ENCODE measurements at regions not wholly inside any gene's neighbourhood (a gene's known extent, or its start where the extent isn't known, plus 50 kb on each side); places are given as distances from the start of the nearest gene placed in this dataset.

DNA sequence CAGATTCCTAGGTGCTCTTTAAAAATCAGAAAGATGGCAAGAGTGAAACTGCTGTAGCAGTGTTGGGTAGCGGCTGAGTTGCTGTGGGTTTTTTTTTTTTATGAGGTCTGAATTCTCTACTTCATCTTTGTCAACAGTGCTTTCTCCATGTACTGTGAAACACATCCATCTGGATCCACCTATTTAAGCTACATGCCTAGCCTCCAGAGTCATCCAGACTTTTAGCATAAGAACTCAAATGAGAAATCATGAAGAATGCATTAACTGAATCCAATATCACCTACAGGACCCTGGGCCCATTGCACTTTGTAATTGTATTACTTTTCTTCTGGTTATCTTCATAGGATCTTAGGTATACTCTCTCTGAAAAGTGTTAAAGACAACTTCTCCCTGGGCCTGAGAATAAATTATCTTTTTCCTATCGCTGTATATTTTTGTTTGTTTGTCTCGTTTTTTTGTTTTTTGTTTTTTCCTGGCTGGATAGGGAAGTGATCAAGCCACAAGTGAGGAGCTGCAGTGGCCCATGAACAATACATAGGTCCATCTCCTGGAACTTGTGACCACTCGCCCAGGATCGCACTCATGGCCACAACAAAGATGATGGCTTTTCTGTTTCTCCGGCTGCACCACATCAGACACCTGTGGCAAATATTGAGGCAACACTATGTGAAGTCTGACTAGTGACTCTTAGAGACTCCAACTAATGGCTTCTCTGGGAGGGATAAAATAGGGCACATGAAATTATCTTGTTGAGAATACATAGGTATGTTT lies 609.9 kb upstream of the AGTR1 start:
- no peak overlapping the region for H3K4me3 ChIP-seq (ENCODE audit: low read length in 3 of 3)
- H3K36me3 ChIP-seq (ENCODE audit: control insufficient read depth in 2 of 3, insufficient read depth in 3 of 3, low read length in 3 of 3) = no peaks in the 10 kb centered on the region
- no peaks in the 10 kb centered on the region for H3K27me3 ChIP-seq (ENCODE audit: control insufficient read depth, insufficient read depth, low read length)
- H3K9me3 ChIP-seq (ENCODE audit: control insufficient read depth in 2 of 3, insufficient read depth in 1 of 3, low read length in 3 of 3) = no peaks in the 10 kb centered on the region
- H3K4me1 ChIP-seq (ENCODE audit: control insufficient read depth in 2 of 3, insufficient read depth in 2 of 3, low read depth in 1 of 3, low read length in 3 of 3) = no peaks in the 10 kb centered on the region
- H3K27ac ChIP-seq (ENCODE audit: low read depth in 2 of 2, low read length in 2 of 2) = no peak overlapping the region
- DNase-seq (no peak), FAIRE-seq (no peak)
- H3K9ac ChIP-seq (ENCODE audit: low read length in 3 of 3) = no peak overlapping the region
- TF ChIP-seq, protein P1, sequence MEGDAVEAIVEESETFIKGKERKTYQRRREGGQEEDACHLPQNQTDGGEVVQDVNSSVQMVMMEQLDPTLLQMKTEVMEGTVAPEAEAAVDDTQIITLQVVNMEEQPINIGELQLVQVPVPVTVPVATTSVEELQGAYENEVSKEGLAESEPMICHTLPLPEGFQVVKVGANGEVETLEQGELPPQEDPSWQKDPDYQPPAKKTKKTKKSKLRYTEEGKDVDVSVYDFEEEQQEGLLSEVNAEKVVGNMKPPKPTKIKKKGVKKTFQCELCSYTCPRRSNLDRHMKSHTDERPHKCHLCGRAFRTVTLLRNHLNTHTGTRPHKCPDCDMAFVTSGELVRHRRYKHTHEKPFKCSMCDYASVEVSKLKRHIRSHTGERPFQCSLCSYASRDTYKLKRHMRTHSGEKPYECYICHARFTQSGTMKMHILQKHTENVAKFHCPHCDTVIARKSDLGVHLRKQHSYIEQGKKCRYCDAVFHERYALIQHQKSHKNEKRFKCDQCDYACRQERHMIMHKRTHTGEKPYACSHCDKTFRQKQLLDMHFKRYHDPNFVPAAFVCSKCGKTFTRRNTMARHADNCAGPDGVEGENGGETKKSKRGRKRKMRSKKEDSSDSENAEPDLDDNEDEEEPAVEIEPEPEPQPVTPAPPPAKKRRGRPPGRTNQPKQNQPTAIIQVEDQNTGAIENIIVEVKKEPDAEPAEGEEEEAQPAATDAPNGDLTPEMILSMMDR (IDR thresholded peaks at IDR 0.05; ENCODE audit: borderline replicate concordance, extremely low read depth, insufficient read depth) = no peak
- intact Hi-C loops (cut with DNase I) = no loop called here

GRCh38 chr3:148089171-148089570 lies 608.5 kb upstream of the AGTR1 start:
- Histone ChIP-seq H3K4me1 (ENCODE audit: control insufficient read depth in 2 of 3, insufficient read depth in 2 of 3, low read depth in 1 of 3, low read length in 3 of 3) (no peaks in the 10 kb centered on the region), H3K9ac (ENCODE audit: low read length in 3 of 3) (no peak overlapping the region), H3K36me3 (ENCODE audit: control insufficient read depth in 2 of 3, insufficient read depth in 3 of 3, low read length in 3 of 3) (no peaks in the 10 kb centered on the region), H3K9me3 (ENCODE audit: control insufficient read depth in 2 of 3, insufficient read depth in 1 of 3, low read length in 3 of 3) (no peaks in the 10 kb centered on the region), H3K27me3 (ENCODE audit: control insufficient read depth, insufficient read depth, low read length) (no peaks in the 10 kb centered on the region), H3K4me3 (ENCODE audit: low read length in 3 of 3) (no peak overlapping the region), H3K27ac (ENCODE audit: low read depth in 2 of 2, low read length in 2 of 2) (no peak overlapping the region)
- DNase-seq (no peak), FAIRE-seq (no peak)
- TF ChIP-seq, protein P1 (IDR thresholded peaks at IDR 0.05; ENCODE audit: borderline replicate concordance, extremely low read depth, insufficient read depth) = no peak
- intact Hi-C loops (cut with DNase I) = no loop called here

GRCh38 chr3:148090156-148090555 lies 607.5 kb upstream of the AGTR1 start:
- no peaks in the 10 kb centered on the region for H3K27me3 ChIP-seq (ENCODE audit: control insufficient read depth, insufficient read depth, low read length)
- no peak overlapping the region for H3K4me3 ChIP-seq (ENCODE audit: low read length in 3 of 3)
- FAIRE-seq = no peak
- H3K36me3 ChIP-seq (ENCODE audit: control insufficient read depth in 2 of 3, insufficient read depth in 3 of 3, low read length in 3 of 3) = no peaks in the 10 kb centered on the region
- no peak overlapping the region for H3K27ac ChIP-seq (ENCODE audit: low read depth in 2 of 2, low read length in 2 of 2)
- intact Hi-C loops (cut with DNase I) = no loop called here
- TF ChIP-seq, protein P1 (IDR thresholded peaks at IDR 0.05; ENCODE audit: borderline replicate concordance, extremely low read depth, insufficient read depth) = no peak
- no peaks in the 10 kb centered on the region for H3K4me1 ChIP-seq (ENCODE audit: control insufficient read depth in 2 of 3, insufficient read depth in 2 of 3, low read depth in 1 of 3, low read length in 3 of 3)
- H3K9ac ChIP-seq (ENCODE audit: low read length in 3 of 3) = no peak overlapping the region
- H3K9me3 ChIP-seq (ENCODE audit: control insufficient read depth in 2 of 3, insufficient read depth in 1 of 3, low read length in 3 of 3) = no peaks in the 10 kb centered on the region
- DNase-seq = no peak
